Amniotic epithelial cell (primary cell): ENCODE measurements at regions not wholly inside any gene's neighbourhood (a gene's known extent, or its start where the extent isn't known, plus 50 kb on each side); places are given as distances from the start of the nearest gene placed in this dataset.

Source experiments
- DNase-seq: peaks from one replicate; pipeline ENCODE4 v3.0.0-alpha.2; 2010; ENCODE audit warnings: low read depth

GRCh38 chr4:111961809-111962208, 183.4 kb upstream of the FAM241A start:
- DNase-seq: peak; percentile 88

DNA sequence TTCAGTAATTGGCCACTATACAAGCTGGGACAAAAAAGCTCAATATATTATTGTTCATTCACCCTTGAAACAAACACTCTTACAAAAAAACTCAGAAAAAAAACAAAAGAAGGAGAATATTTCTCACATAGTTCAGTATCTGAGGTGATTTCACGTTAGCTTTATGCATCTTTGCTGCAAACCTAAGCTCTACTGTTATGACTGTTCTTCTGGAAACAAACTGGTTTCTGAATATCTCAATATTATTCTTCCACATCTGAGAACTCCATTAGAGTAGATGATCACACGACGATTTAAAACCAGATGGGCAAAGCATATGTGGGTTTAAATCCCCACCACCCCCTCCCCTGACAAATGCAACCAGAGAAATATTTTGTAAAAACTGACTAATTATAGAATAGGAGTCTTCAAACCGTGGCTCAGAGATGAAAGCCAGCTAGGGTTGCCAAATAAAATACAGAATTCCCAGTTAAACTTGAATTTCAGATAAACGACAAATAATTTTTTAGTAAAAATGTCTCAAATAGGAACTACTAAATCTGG, 182.0 kb upstream of the FAM241A start:
- no peak for DNase-seq

DNA sequence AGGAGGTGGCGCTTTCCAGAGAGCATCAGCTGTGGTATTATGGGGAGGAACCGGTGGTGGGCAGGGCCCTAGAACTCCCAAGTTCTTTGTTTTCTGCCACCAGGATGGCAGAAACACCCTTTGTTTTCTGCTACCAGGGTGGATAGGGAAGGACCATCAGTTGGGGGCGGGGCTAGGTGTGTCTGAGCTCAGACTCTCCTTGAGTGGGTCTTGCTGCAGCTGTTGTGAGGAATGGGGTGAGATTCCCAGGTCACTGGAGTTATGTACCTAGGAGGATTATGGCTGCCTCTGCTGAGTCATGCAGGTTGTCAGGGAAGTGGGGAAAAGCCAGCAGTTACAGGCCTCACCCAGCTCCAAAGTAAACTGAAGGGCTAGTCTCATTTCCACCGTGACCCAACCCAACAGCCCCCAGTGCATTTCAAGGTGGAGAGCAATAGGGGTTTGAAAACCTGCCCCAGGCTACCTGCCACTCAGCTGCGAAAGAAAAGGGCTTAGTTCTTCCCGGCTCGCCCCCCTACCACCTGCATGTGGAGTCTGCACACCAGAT, 167.8 kb upstream of the FAM241A start:
- DNase-seq: no peak

DNA sequence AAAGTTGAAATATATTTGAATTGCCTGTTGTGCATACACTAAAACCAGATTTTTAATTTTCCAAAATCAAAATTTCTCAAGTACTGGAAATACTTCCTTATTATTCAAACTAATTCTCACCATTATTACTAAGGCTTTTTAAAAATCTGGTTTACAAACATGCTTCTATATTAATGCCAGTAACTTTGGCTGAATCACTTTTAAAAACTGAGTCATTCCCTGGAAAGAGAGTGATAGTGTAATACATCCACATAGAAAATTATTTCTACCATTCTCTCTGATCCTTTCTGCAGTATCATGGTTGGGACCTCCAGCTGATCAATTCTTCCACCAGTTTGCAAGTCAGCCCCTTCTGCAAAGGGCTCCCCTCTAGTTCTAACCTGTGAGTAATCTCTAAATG, 165.3 kb upstream of the FAM241A start:
- peak; percentile 17 for DNase-seq

DNA sequence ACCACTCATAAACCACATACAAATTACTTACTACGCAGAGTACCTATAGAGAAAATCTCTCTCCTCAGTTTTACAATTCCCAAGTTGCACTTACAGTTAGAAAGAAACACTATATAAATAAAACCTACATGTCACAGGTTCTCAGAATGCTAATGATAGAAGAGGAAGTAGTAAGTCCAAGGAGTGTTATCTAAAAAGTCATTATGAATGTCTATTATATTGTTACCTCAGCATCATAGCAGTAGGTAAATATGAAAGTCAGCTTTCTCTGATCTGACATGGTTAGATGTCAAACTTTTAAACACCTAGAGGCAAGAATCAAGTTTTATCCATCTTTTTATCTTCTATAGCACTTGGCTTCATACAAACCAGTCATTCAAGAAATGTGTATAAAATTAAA, 163.2 kb upstream of the FAM241A start:
- DNase-seq: no peak

GRCh38 chr4:111984169-111984819, 161.0 kb upstream of the FAM241A start:
- DNase-seq: no peak

DNA sequence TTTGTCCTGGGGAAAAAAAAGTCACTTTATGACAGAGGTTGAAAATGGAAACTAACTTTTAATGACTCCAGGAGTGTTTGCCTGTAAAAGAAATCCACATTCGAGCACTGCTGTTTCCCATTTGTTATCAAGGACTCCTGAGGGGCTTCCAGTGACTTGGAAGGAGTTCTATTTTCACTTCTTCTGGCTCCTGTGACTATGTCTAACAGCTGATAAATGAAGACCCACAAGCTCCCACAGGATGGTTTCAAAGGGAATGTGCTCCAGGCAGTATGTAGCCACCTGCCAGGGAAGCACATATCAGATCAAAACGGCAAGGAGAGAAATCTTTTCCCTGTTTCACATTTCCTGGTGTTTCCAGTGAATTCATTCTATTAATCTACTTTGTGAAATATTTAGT, 159.8 kb upstream of the FAM241A start:
- DNase-seq: no peak

DNA sequence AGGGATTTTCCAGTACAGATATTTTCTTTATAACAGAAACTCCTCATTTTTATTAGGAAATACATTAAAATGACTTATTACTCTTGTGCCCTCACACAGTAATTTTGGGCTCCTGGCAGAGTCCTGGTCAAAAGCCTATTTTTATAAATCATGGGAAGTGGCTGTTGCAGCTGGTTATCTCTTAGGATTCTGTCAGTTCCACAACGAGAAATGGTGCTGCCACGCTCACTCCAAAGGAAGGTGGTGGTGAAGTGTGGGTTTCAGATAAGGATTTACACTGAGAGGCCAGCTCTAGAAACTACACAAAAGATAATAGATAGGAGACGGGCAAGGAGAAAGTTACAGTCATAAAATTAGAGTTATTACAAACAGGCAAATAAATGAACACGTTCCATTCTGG, 159.2 kb upstream of the FAM241A start:
- DNase-seq: peak; percentile 43

DNA sequence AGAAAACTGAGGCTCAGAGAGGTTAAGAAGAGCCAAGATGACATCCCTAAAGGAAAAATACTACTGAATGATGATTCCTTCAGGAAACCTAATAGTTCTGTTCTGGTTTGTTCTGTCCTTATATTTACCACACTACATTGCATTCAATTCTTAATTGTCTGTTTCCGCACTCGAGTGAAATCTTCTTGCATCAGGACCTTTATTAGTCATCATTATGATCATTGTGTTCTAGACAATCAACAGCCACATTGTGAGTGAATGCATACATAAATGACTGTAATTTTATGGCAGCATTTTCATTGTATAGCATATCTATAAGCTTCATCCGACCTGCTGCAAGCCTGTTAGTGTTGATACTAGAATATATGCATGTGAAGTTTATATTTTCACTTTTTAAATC, 156.7 kb upstream of the FAM241A start:
- DNase-seq: no peak

DNA sequence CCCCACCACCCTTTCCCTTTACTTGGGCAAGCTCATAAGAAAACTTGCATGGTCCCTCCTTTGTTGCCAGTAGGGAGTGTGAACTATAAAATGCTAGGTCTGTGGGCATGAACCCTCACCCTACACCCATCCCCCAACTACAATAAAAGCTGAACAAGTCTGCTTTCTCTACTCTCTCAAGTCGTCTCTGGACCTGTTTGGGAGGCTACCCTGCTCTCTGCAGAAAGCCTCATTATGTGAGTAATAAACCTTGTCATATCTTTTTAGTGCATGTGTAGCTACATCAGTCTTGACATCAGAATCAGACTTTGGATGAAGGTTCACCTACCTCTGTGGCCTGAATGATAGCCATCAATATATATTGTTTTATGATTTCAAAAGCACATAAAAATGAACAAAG, 155.4 kb upstream of the FAM241A start:
- no peak for DNase-seq

- DNase-seq: no peak
Observed at GRCh38 chr4:111991163-111991562, 154.1 kb upstream of the FAM241A start.

DNA sequence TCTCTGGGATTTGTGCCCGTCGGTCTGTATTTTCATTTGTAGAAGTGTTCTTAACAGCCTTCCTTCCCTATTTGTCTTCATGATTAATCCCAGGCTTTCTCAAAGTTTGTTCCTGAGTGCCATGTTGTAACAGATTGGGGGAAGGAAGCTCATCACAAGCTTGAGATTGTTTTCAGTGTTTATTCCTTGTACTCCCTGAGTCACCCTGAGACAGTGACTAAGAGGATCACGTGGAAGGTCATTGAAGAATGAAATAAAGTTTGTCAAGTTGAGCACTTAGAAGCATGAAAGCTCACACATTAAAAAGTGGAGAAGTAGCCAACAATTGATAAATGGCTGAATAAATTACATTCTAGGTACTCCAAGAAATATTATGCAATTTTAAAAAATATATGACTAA, 153.5 kb upstream of the FAM241A start:
- DNase-seq: peak; percentile 96

GRCh38 chr4:111992351-111993168, 152.7 kb upstream of the FAM241A start:
- DNase-seq: peak; percentile 21

DNA sequence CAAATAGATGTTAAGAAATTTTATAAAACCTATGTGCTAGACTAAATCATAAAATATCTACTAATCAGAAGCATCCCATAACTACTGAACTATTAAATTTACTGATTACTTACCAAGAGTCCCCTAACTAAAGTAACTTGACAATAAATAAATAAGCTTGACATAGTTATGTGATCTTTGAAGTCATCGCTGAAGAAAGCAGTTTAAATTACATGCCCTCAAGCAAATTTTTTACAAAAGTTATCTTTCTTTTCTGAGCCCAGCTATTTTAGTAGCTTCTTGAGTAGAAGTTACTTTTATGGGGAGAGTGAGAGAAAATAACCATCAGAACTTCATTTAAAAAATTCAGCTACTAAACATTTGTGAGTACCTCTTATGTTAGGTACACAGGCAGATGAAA, 150.9 kb upstream of the FAM241A start:
- no peak for DNase-seq

GRCh38 chr4:111997785-111998184, 147.5 kb upstream of the FAM241A start:
- DNase-seq: no peak

GRCh38 chr4:111999801-112000200, 145.5 kb upstream of the FAM241A start:
- DNase-seq: no peak

DNA sequence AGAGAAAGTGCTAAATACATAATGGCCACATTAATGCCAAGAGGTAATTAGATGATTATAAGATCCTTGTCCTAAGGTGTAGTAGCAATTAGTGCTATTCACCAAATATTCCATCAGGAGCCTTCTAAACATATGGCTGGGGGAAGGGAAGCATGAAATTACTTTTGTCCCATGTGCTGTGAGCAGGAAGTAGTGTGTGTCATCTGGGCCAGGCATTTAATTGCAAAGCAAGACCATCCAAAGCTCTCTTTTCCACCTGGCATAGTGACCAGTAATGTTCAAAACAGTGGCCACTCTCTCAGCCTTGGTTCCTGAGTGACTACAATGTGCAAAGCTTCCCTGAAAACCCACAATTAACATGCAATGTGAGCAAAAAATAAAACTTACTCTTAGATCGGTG, 144.2 kb upstream of the FAM241A start:
- no peak for DNase-seq

DNA sequence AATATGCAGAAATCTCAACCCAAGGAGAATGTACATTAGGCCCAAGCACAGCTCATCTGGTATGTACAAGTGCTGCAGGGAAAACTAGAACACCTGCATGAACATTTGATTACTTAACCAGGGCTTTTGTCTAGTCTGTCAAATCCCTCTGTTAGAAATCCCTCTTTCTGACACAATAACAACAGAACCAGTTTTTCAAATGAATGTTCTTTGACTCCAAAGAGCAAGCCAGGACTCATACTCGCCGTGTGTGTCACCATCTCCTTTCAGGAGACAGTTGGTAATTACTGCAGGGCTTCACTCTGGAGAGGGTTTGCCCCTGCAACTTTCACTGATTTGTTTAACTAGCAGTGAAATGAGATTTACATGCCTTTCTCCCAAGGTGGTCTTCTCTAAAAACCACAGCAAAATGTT, 143.0 kb upstream of the FAM241A start:
- DNase-seq: no peak

GRCh38 chr4:112003231-112003907, 141.9 kb upstream of the FAM241A start:
- DNase-seq: peak; percentile 51

DNA sequence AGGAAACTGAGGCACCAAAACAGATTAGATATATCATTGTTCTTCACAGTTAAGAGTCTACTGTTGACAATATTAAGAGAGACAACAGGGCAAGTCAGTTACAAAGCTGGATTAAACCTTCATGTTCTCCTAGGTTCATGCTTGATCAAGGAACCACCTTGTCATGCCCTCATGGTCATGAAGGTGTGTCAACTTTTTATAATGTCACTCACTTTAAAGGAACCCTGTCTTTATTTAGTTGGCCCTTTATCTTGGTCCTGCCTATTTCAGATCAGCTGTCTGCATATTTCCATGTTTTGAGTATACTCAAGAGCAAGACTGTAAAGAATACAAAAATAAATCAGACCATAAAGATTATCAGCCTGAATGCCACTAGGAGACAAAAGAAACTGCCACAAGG, 140.2 kb upstream of the FAM241A start:
- no peak for DNase-seq

DNA sequence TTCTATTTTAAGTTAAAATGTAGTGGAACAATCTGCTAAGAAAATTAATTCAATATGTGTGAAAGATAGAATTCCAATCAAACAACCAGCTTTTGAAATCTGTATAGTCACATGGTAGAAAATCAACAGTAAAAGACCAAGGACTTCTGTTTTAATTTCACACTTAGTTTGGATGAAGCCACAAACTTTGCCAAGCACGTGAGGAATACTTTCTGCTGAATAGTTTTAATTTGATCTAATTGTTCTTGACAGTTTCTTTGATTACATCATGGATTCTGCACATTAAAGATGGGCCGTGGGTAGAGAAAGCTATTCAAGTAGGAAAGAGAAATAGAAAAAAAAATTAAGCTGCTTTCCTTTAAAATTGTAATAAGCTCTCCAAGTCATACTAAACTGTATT, 137.9 kb upstream of the FAM241A start:
- DNase-seq: no peak

- DNase-seq: no peak
Observed at GRCh38 chr4:112015960-112016359, 129.3 kb upstream of the FAM241A start.
